Gastrocnemius medialis (tissue), 4 donors: ENCODE measurements at regions not wholly inside any gene's neighbourhood (a gene's known extent, or its start where the extent isn't known, plus 50 kb on each side); places are given as distances from the start of the nearest gene placed in this dataset.

Experiments
- ATAC-seq, 2 donors: fragments of 150-250 bp; one replicate each; pipeline ENCODE4 v1.9.1; 2016
- DNase-seq, 2 donors: peaks; one replicate each; pipeline ENCODE4 v3.0.0-alpha.2; 2019
- H3K27ac ChIP-seq, 4 donors: fragments of 200-600 bp; sonication (generic); 1 replicate in 1 of 4; 2 replicates in 3 of 4; pipeline ENCODE4 v1.5.1; 2016 to 2018; ENCODE audit warnings: mild to moderate bottlenecking in 2 of 4, moderate library complexity in 1 of 4
- H3K27me3 ChIP-seq, 3 donors: fragments of 200-600 bp; sonication (generic) in 2 of 3; 1 replicate in 1 of 3; 2 replicates in 2 of 3; pipeline versions ENCODE4 v1.5.1 to v1.6.0; 2016 to 2019; ENCODE audit warnings: mild to moderate bottlenecking in 1 of 3, moderate library complexity in 1 of 3
- H3K36me3 ChIP-seq, 2 donors: fragments of 200-600 bp; sonication (generic) in 1 of 2; one replicate each; pipeline ENCODE4 v1.5.1; 2017 to 2018
- H3K4me1 ChIP-seq, 2 donors: fragments of 200-600 bp; sonication (generic) in 1 of 2; one replicate each; pipeline ENCODE4 v1.5.1; 2016 to 2017; ENCODE audit warnings: mild to moderate bottlenecking in 2 of 2
- H3K4me3 ChIP-seq, 4 donors: fragments of 200-600 bp; sonication (generic) in 3 of 4; 1 replicate in 1 of 4; 2 replicates in 3 of 4; pipeline ENCODE4 v1.5.1; 2016 to 2019; ENCODE audit warnings: mild to moderate bottlenecking in 2 of 4
- H3K9me3 ChIP-seq, 3 donors: fragments of 200-600 bp; sonication (generic) in 2 of 3; 1 replicate in 1 of 3; 2 replicates in 2 of 3; pipeline ENCODE4 v1.5.1; 2016 to 2019
- POLR2A ChIP-seq, 2 donors: fragments of 450-650 bp; IDR thresholded peaks; one replicate each; pipeline ENCODE4 v1.6.1; 2017; ENCODE audit warnings: antibody characterized with exemption in 2 of 2, mild to moderate bottlenecking in 2 of 2, moderate library complexity in 2 of 2
- in situ Hi-C, 4 donors: fragments of 200-750 bp; cut with MboI; loops; one replicate each; pipeline versions ENCODE4 v1.15.0 to v1.8.0; 2017; ENCODE audit warnings: low sequenced_read_pairs in 4 of 4
- intact Hi-C: fragments of 100-400 bp; cut with DNase I; formaldehyde crosslinking; loops from one replicate; pipeline ENCODE4 v1.15.1; 2023; ENCODE audit warnings: low total_unique reads
- TF ChIP-seq, protein P1 (sequence below), 5 experiments: fragments of 450-650 bp in 3 of 5; fragments of 200-600 bp in 2 of 5; sonication (generic) in 2 of 5; IDR thresholded peaks in 4 of 5; conservative IDR thresholded peaks in 1 of 5; 1 replicate in 4 of 5; 2 replicates in 1 of 5; pipeline ENCODE4 v1.5.1; 2016 to 2019; ENCODE audit warnings: antibody characterized with exemption in 5 of 5, mild to moderate bottlenecking in 3 of 5, moderate library complexity in 3 of 5

DNA sequence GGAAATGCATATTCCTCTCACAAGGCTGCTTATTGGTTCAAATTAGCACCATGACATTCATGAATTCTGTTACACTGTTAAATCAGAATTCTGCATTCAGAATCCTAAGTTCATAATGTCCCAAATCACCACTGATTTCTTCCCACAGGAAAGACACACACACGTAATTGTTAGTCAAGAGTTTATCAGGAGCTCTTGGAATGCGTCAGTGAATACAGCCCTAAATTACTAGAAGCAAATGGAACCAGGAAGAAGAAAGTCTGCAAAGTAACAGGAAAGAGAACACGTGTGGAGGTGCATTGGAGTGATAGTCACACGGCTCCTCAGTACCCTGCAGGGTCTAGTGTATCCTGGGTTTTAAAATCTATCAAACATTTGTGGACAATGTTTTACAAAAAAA, 110.2 kb downstream of the ANXA2R start:
- H3K4me1 ChIP-seq: no peaks in the 10 kb centered on the region
- H3K27me3 ChIP-seq: peaks cover 0 to 6% (median 4%) of the 10 kb centered on the region in 3 donors
- H3K9me3 ChIP-seq: no peaks in the 10 kb centered on the region
- no peak overlapping the region for H3K4me3 ChIP-seq
- TF ChIP-seq, protein P1, sequence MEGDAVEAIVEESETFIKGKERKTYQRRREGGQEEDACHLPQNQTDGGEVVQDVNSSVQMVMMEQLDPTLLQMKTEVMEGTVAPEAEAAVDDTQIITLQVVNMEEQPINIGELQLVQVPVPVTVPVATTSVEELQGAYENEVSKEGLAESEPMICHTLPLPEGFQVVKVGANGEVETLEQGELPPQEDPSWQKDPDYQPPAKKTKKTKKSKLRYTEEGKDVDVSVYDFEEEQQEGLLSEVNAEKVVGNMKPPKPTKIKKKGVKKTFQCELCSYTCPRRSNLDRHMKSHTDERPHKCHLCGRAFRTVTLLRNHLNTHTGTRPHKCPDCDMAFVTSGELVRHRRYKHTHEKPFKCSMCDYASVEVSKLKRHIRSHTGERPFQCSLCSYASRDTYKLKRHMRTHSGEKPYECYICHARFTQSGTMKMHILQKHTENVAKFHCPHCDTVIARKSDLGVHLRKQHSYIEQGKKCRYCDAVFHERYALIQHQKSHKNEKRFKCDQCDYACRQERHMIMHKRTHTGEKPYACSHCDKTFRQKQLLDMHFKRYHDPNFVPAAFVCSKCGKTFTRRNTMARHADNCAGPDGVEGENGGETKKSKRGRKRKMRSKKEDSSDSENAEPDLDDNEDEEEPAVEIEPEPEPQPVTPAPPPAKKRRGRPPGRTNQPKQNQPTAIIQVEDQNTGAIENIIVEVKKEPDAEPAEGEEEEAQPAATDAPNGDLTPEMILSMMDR (IDR thresholded peaks at IDR 0.05 in 4 of 5, conservative IDR thresholded peaks at IDR 0.05 in 1 of 5): no peak
- no peak for TF ChIP-seq POLR2A (IDR thresholded peaks at IDR 0.05)
- H3K27ac ChIP-seq: no peak overlapping the region
- H3K36me3 ChIP-seq: no peaks in the 10 kb centered on the region
- ATAC-seq (no peak), DNase-seq (no peak)
- intact Hi-C loops: no loop called here
- in situ Hi-C loops: no loop called here

DNA sequence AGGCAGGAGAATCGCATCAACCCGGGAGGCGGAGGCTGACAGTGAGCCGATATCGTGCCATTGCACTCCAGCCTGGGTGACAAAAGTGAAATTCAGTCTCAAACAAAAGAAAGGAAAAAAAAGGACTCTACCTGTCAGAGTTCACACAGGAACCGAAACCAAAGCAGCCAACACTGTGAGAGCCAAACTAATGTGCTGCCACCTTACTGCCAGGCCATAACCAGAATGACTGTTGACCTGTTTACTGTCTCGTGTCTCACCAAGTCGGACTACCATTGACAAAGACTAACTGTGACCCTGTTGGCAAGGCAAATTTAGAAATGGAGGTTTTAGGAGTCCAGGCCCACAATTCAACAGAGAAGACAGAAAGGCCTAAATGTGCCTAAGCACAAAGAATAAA, 112.4 kb downstream of the ANXA2R start:
- peaks cover 0 to 7% (median 6%) of the 10 kb centered on the region in 3 donors for H3K27me3 ChIP-seq
- H3K36me3 ChIP-seq: no peaks in the 10 kb centered on the region
- DNase-seq (no peak), ATAC-seq (no peak)
- no peak overlapping the region for H3K4me3 ChIP-seq
- no peak overlapping the region for H3K27ac ChIP-seq
- TF ChIP-seq, protein P1 (IDR thresholded peaks at IDR 0.05 in 4 of 5, conservative IDR thresholded peaks at IDR 0.05 in 1 of 5): no peak
- TF ChIP-seq POLR2A (IDR thresholded peaks at IDR 0.05): no peak
- no peaks in the 10 kb centered on the region for H3K9me3 ChIP-seq
- in situ Hi-C loops: no loop called here
- intact Hi-C loops: no loop called here
- H3K4me1 ChIP-seq: no peaks in the 10 kb centered on the region

DNA sequence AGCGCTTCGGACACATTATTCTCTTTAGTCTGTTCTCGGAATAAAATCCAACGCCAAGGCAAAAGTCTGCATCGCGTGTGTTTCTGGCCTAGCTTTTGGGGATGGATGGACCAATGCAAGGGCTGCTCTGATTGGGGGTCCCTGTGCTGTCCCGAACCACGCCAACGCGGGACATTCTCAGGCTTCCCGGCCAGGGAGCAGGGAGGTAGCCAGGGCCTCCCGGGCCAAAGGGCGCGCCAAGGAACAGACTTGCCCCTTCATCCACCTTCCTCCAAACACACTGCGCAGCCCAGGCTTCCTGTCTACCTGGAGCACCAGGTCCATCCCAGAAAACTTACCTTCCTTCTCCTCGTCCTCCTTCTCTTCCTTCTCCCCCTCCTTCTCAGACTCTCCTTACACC, 113.0 kb upstream of the SELENOP start:
- intact Hi-C loops (no loop called here), in situ Hi-C loops (loop anchor here in 2 of 4 donors (25.0 kb wide), 2 partner anchors 113 to 388 kb away; partner anchors contain the start of genes ANXA2R (in 1 of the 2) and HMGCS1 (in 1 of the 2))
- Histone ChIP-seq H3K27me3 (peaks cover 0 to 7% (median 6%) of the 10 kb centered on the region in 3 donors), H3K36me3 (no peaks in the 10 kb centered on the region), H3K9me3 (no peaks in the 10 kb centered on the region), H3K4me1 (no peaks in the 10 kb centered on the region), H3K27ac (no peak overlapping the region), H3K4me3 (no peak overlapping the region)
- no peak for TF ChIP-seq POLR2A (IDR thresholded peaks at IDR 0.05)
- TF ChIP-seq, protein P1 (IDR thresholded peaks at IDR 0.05 in 4 of 5, conservative IDR thresholded peaks at IDR 0.05 in 1 of 5): no peak
- no peak for DNase-seq
- ATAC-seq: no peak

DNA sequence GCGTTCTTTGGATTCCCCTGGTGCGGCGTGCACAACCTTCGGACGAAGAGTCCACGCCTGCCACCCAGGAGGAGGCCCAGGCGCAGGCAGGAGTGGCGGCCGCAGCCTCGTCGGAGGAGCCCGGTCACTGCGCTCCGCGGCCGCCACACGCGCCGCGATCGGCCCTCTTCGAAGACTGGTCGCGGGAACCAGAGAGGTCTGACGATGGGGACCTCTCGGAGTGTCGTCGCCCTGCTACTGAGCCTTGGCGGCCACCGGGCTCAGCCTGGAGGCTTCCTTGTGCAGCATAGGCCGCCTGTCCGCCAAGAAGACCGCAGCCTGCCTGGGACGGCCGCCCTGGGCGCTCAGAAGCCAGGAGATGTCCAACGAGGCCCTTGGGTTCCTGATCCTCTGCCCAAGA, 112.5 kb upstream of the SELENOP start:
- ATAC-seq: no peak
- in situ Hi-C loops: loop anchor here in 2 of 4 donors (25.0 kb wide), 2 partner anchors 113 to 388 kb away; partner anchors contain the start of genes ANXA2R (in 1 of the 2) and HMGCS1 (in 1 of the 2)
- H3K27ac ChIP-seq: no peak overlapping the region

More for the DNA sequence above, 112.5 kb upstream of the SELENOP start:
- Histone ChIP-seq H3K4me3 (no peak overlapping the region), H3K4me1 (no peaks in the 10 kb centered on the region), H3K27me3 (peaks cover 0 to 7% (median 6%) of the 10 kb centered on the region in 3 donors), H3K9me3 (no peaks in the 10 kb centered on the region), H3K36me3 (no peaks in the 10 kb centered on the region)
- TF ChIP-seq, protein P1 (IDR thresholded peaks at IDR 0.05 in 4 of 5, conservative IDR thresholded peaks at IDR 0.05 in 1 of 5): no peak
- no peak for TF ChIP-seq POLR2A (IDR thresholded peaks at IDR 0.05)
- intact Hi-C loops: no loop called here
- no peak for DNase-seq
